ENCODE measurements at regions not wholly inside any gene's neighbourhood (a gene's known extent, or its start where the extent isn't known, plus 50 kb on each side); places are given as distances from the start of the nearest gene placed in this dataset.

DNA sequence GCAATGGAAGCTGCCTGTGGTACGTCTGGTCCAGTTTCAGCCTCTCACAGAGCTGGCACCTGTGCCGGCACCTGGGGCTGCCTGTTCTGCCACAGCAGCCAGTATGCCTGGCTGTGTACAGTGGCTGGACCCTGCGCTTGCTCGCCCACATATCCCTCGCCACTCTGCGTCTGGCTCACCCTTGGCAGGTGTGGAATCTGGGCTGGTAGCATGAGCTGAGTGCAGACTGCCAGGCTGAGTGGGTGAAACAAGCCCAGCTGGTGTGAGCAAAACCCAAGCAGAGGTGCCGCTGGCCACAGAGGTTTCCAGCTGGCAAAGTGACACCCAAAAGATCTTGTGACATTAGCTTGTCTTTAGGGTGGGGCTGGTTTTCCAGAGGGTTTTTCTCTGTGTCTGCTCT is 80.7 kb downstream of the ING1 start:
- H4K20me1 ChIP-seq (ENCODE audit: insufficient read depth, low read length), result no peaks in the 10 kb centered on the region
- intact Hi-C loops (cut with micrococcal nuclease; ENCODE audit: unreplicated experiment), result no loop called here
- TF ChIP-seq EZH2phosphoT487 (IDR thresholded peaks at IDR 0.05; ENCODE audit: borderline replicate concordance, low read depth, low read length) (no peak), CTCF (conservative IDR thresholded peaks at IDR 0.05; ENCODE audit: low read length) (no peak)
- no peaks in the 10 kb centered on the region for H3K36me3 ChIP-seq (ENCODE audit: insufficient read depth, low read length)
- DNase-seq (ENCODE audit: low spot score), result no peak
- H3K9me2 ChIP-seq (ENCODE audit: insufficient read depth, low read length), result no peaks in the 10 kb centered on the region
- H3K4me1 ChIP-seq (ENCODE audit: insufficient read depth, low read length, poor library complexity, severe bottlenecking), result no peaks in the 10 kb centered on the region
- BruUV-seq (replicated peaks), result no TSS peak
- H2AFZ ChIP-seq (ENCODE audit: low read length), result no peak overlapping the region
- H3K4me3 ChIP-seq (ENCODE audit: low read depth, low read length, poor library complexity, severe bottlenecking), result no peak overlapping the region
- no peaks in the 10 kb centered on the region for H3K9me3 ChIP-seq (ENCODE audit: low read length)
- POLR2A ChIA-PET, result no interaction called here
- H3K4me2 ChIP-seq (ENCODE audit: low read length), result no peak overlapping the region
- no peak overlapping the region for H3K27ac ChIP-seq (ENCODE audit: low read depth, low read length, poor library complexity, severe bottlenecking)
- CTCF ChIA-PET (ENCODE audit: unreplicated experiment), result no interaction called here
- no peaks in the 10 kb centered on the region for H3K79me2 ChIP-seq (ENCODE audit: insufficient read depth, low read depth, low read length)

DNA sequence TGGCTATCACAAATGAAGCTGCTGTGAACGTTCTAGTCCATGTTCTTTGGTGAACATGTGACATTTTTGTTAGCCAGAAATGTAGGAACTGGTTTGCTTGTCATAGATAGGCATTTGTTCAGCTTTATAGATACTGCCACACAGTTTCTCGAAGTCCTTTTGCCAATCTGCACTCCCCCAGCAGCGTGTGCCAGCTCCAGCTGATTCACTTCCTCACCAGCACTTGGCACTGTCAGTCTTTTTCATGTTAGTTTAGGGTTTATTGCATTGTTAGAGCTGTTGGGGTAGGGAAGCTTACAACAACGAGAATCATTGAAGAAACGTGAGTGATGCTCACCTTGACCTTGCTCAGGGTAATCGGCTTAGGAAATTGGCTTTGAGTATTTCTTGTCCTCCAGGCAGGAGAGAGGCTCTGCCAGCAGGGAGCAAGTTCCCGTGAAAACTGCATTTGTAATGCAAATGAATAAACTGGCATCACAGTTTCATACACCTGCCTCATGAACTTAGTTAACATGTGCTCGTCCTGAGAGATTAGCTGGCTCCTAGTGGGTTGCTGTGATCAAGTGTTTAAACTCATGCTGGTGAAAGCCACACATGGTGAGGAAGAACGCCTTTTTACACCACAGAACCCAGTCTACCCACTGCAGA is 83.9 kb downstream of the ING1 start:
- Histone ChIP-seq H3K4me2 (ENCODE audit: low read length) (no peak overlapping the region), H3K36me3 (ENCODE audit: insufficient read depth, low read length) (no peaks in the 10 kb centered on the region), H3K27ac (ENCODE audit: low read depth, low read length, poor library complexity, severe bottlenecking) (no peak overlapping the region), H3K9me3 (ENCODE audit: low read length) (no peaks in the 10 kb centered on the region), H3K4me3 (ENCODE audit: low read depth, low read length, poor library complexity, severe bottlenecking) (no peak overlapping the region), H3K9me2 (ENCODE audit: insufficient read depth, low read length) (no peaks in the 10 kb centered on the region), H3K4me1 (ENCODE audit: insufficient read depth, low read length, poor library complexity, severe bottlenecking) (no peaks in the 10 kb centered on the region), H2AFZ (ENCODE audit: low read length) (no peak overlapping the region), H4K20me1 (ENCODE audit: insufficient read depth, low read length) (no peaks in the 10 kb centered on the region), H3K79me2 (ENCODE audit: insufficient read depth, low read depth, low read length) (no peaks in the 10 kb centered on the region)
- CTCF ChIA-PET (ENCODE audit: unreplicated experiment), result no interaction called here
- no TSS peak for BruUV-seq (replicated peaks)
- POLR2A ChIA-PET, result no interaction called here
- no peak for TF ChIP-seq CTCF (conservative IDR thresholded peaks at IDR 0.05; ENCODE audit: low read length)
- no peak for TF ChIP-seq EZH2phosphoT487 (IDR thresholded peaks at IDR 0.05; ENCODE audit: borderline replicate concordance, low read depth, low read length)
- intact Hi-C loops (cut with micrococcal nuclease; ENCODE audit: unreplicated experiment), result no loop called here
- DNase-seq (ENCODE audit: low spot score), result no peak

GRCh38 chr13:110798081-110798994 is 84.8 kb downstream of the ING1 start:
- no TSS peak for BruUV-seq (replicated peaks)
- intact Hi-C loops (cut with micrococcal nuclease; ENCODE audit: unreplicated experiment), result no loop called here
- no peak overlapping the region for H3K4me3 ChIP-seq (ENCODE audit: low read depth, low read length, poor library complexity, severe bottlenecking)
- H4K20me1 ChIP-seq (ENCODE audit: insufficient read depth, low read length), result no peaks in the 10 kb centered on the region
- no peaks in the 10 kb centered on the region for H3K9me3 ChIP-seq (ENCODE audit: low read length)
- no peak overlapping the region for H2AFZ ChIP-seq (ENCODE audit: low read length)
- no peak for DNase-seq (ENCODE audit: low spot score)
- no peaks in the 10 kb centered on the region for H3K9me2 ChIP-seq (ENCODE audit: insufficient read depth, low read length)
- no peaks in the 10 kb centered on the region for H3K36me3 ChIP-seq (ENCODE audit: insufficient read depth, low read length)
- H3K4me1 ChIP-seq (ENCODE audit: insufficient read depth, low read length, poor library complexity, severe bottlenecking), result no peaks in the 10 kb centered on the region
- TF ChIP-seq EZH2phosphoT487 (IDR thresholded peaks at IDR 0.05; ENCODE audit: borderline replicate concordance, low read depth, low read length), result no peak
- TF ChIP-seq CTCF (conservative IDR thresholded peaks at IDR 0.05; ENCODE audit: low read length), result no peak
- H3K79me2 ChIP-seq (ENCODE audit: insufficient read depth, low read depth, low read length), result no peaks in the 10 kb centered on the region
- no peak overlapping the region for H3K4me2 ChIP-seq (ENCODE audit: low read length)
- H3K27ac ChIP-seq (ENCODE audit: low read depth, low read length, poor library complexity, severe bottlenecking), result no peak overlapping the region
- CTCF ChIA-PET (ENCODE audit: unreplicated experiment), result no interaction called here
- POLR2A ChIA-PET, result no interaction called here
